M059J (cell line): ENCODE measurements at regions not wholly inside any gene's neighbourhood (a gene's known extent, or its start where the extent isn't known, plus 50 kb on each side); places are given as distances from the start of the nearest gene placed in this dataset.
"Not testable (repeated sequence)": the region's sequence is repeated elsewhere in the genome, so short reads cannot be mapped to it uniquely, and the experiment has no call there.

Experiments used
- DNase-seq: peaks from one replicate; pipeline ENCODE4 v3.0.0-alpha.2; 2012; ENCODE audit warnings: low read depth

DNA sequence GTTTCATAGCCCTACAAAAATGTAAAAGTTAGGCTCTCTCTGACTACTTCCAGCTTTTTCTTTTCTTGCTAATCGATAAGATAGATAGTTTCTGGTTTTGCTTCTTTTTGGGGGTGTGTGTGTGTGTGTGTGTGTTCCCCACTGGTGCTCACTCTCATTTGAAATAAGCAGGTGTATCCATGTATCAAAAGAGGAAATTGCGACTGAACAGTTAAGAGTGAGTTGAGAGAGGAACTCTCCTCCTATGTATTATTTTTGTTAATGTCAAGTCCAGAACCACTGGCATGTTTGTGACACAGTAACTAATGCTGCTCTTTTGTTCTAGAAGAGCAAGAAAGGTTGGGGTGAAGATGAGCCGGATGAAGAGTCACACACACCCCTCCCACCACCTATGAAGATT lies 96.7 kb upstream of the UMPS start:
- DNase-seq, result no peak

- no peak for DNase-seq
Measured at GRCh38 chr3:124634210-124635168, 95.8 kb upstream of the UMPS start.

- no peak for DNase-seq
Measured at GRCh38 chr3:124635169-124635539, 95.1 kb upstream of the UMPS start.

GRCh38 chr3:124636101-124636862 lies 94.0 kb upstream of the UMPS start:
- DNase-seq, result no peak

- no peak for DNase-seq
Measured at GRCh38 chr3:124636863-124637296, 93.4 kb upstream of the UMPS start.

DNA sequence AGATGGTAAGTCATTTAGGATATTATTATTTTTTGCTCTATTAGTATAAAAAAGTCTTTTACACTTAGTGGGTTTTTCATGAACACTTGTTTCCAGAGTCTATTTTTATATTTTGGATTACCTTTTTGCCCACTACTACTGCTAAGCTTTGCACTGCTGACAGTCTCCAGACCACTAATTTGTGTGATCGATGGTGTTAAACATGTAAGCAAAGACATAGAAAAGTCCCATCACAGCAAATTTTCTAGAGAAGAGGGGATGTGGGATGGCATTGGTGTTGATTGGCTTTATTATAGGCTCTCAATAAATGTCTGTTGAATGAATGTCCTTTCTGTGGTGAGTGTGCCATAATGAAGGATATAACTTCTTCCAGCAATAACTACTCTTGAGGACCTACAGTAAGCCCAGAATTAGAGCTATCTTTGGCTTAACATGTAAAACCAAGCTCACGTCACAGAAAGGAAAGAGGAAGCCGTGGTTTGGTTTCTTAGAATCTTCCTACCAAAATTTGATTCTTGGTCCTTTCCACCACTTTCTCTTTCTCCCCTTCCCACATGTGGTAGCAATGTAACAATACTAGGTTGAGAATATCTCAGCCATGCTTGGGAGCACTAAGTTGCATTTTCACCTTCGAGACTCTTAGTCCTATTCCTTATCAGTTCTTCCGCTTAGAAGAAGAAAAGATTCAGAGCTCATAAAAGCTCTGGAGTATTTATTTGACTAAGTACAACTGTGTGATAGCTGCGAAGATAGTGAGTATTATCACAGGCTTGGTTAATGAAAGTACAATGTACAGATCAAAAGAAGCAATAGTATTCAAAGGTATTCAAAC lies 90.6 kb upstream of the UMPS start:
- DNase-seq, result no peak

- no peak for DNase-seq
Measured at GRCh38 chr3:124640635-124641306, 89.5 kb upstream of the UMPS start.

DNA sequence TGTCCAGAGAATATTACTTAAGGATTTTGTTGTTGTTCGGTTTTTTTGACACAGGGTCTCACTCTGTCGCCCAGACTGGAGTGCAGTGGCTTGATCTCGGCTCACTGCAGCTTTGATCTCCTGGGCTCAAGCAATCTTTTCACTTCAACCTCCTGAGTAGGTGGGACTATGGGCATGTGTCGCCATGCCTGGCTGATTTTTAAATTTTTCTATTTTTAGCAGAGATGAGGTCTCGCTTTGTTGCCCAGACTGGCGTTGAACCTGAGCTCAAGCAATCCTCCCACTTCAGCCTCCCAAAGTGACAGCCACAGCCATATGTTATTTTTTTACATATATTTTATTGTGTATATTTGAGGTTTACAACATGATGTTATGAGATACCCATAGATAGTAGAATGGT lies 86.8 kb upstream of the UMPS start:
- DNase-seq, result no peak

GRCh38 chr3:124646186-124646585 lies 84.1 kb upstream of the UMPS start:
- DNase-seq, result not testable (repeated sequence)

GRCh38 chr3:124648551-124648950 lies 81.7 kb upstream of the UMPS start:
- DNase-seq, result no peak

DNA sequence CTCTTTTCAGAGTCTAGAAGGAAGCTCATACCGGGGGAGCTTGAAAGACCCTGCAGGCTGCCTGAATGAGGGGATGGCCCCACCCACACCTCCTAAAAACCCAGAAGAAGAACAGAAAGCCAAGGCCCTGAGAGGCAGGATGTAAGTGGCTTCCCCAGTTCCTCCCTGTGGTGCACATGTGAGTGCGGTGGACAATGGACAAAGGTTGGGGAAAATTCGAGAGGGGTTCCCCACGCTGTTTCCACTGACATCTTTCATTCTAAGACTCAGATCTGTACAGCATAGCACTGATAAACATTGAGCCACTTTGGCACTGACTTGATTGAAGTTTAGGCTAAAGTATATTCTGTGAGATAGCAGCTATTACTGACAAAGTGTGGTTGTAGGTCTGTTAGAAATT lies 79.5 kb upstream of the UMPS start:
- no peak for DNase-seq

GRCh38 chr3:124651416-124651815 lies 78.8 kb upstream of the UMPS start:
- DNase-seq, result not testable (repeated sequence)

- DNase-seq, result no peak
Measured at GRCh38 chr3:124652009-124652408, 78.2 kb upstream of the UMPS start.

- no peak for DNase-seq
Measured at GRCh38 chr3:124653071-124653796, 77.0 kb upstream of the UMPS start.

GRCh38 chr3:124653797-124654469 lies 76.3 kb upstream of the UMPS start:
- DNase-seq, result no peak

DNA sequence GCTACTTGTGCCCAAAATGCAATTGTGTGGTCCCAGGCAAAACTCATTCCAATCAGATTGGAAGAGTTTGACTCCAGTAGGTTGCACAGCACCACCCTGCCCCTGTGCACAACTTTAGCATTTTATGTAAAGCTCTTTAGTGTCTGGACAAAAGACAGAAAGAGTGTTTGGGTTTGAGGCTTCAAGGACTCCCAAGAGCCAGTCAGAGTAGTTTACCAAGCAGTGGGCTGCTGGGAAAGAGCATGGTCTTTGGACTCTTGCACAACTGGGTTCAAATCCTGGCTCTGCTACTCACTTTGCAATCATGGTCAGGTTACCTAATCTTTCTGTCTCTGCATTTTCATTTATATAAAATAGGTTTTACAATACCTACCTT lies 75.8 kb upstream of the UMPS start:
- DNase-seq, result no peak

DNA sequence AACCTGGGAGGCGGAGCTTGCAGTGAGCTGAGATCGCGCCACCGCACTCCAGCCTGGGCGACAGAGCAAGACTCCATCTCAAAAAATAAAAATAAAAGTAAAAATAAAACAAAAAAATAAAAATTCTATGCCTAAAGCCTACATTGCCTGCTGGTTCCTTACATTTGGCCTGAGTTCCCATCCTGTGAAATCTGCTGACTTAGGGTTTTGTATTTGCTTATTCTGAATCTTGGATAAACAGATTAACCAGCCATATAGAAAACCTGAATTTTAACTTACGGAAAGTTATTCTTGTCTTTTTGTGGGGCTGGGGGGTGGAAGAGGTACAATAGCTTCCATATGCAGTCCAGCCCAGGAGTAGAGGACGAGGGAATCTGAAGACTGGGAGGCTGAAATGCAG lies 73.7 kb upstream of the UMPS start:
- DNase-seq, result no peak

DNA sequence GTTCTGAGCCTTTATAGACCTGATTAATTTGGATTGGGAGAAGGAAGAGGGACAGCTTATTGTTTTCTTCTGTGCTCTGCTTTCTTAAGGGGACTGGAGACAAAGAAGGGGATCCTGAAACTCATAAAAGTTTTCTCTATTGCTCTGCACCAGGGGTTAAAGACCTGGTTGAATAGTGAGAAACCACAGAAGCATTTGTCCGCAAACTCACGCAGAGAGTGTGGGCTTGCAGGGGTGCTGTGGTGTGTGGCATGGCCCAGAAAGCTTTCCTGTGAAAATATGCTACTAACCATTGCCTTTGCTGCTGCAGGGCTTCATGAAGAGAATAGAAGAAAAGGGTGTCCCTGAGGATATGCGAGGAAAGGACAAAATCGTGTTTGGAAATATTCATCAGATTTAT lies 73.1 kb upstream of the UMPS start:
- no peak for DNase-seq

DNA sequence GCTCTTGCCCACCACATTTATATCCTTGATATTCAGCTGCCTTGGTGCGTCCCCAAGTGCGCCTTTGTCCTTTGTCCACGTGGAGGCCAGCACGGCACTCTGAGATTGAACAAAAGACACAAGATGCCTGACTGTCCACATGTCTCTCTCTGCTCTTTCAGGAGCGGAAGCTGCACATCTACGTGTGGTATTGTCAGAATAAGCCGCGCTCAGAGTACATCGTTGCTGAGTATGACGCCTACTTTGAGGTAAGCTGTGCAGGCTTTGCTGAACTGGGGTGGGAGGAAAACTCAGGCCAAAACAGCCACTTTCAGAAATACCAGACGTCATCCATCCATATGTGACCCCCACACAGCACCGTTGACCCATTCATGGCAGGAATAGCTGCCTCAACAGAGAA lies 72.0 kb upstream of the UMPS start:
- no peak for DNase-seq

- DNase-seq, result no peak
Measured at GRCh38 chr3:124659175-124659574, 71.1 kb upstream of the UMPS start.
